ENCODE measurements at regions not wholly inside any gene's neighbourhood (a gene's known extent, or its start where the extent isn't known, plus 50 kb on each side); places are given as distances from the start of the nearest gene placed in this dataset.

DNA sequence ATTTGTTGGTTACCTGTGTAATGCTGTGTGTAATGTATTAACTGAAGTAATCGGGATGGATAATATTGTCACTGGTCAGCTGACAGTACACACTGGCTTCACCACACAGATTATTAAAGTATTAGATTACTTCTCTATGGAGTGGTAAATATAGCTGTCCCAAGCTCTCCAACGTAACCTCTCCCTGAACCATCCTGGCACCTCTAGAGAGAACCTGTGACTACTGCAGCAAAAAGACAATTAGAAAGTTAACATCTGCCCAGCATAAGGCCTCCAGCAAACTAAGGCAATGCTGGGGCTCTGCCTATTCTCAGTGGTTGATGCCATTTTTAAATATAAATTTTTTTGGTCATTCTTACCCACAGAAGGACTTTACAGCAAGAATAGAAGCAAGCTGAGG is 351.3 kb downstream of the GPD2 start:
- H3K56ac ChIP-seq (ENCODE audit: extremely low read depth, insufficient read depth, low read length) = no peak overlapping the region
- no peaks in the 10 kb centered on the region for H3K4me1 ChIP-seq (ENCODE audit: control insufficient read depth, insufficient read depth, low read length)
- H3K18ac ChIP-seq (ENCODE audit: low read depth, low read length) = no peak overlapping the region
- no peaks in the 10 kb centered on the region for H3K27me3 ChIP-seq (ENCODE audit: control insufficient read depth, insufficient read depth, low read length)
- no peak for TF ChIP-seq BHLHE40 (IDR thresholded peaks at IDR 0.05; ENCODE audit: low read depth, low read length)
- no peak for TF ChIP-seq RFX5 (IDR thresholded peaks at IDR 0.05; ENCODE audit: low read depth, low read length)
- TF ChIP-seq CEBPB (IDR thresholded peaks at IDR 0.05; ENCODE audit: low read depth, low read length) = no peak
- no peak for TF ChIP-seq SMC3 (IDR thresholded peaks at IDR 0.05; ENCODE audit: low read depth, low read length)
- TF ChIP-seq, protein P1, sequence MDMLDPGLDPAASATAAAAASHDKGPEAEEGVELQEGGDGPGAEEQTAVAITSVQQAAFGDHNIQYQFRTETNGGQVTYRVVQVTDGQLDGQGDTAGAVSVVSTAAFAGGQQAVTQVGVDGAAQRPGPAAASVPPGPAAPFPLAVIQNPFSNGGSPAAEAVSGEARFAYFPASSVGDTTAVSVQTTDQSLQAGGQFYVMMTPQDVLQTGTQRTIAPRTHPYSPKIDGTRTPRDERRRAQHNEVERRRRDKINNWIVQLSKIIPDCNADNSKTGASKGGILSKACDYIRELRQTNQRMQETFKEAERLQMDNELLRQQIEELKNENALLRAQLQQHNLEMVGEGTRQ (IDR thresholded peaks at IDR 0.05; ENCODE audit: low read depth, low read length) = no peak
- no peak for TF ChIP-seq MXI1 (IDR thresholded peaks at IDR 0.05; ENCODE audit: borderline replicate concordance, low read depth, low read length)
- no peak for TF ChIP-seq RCOR1 (IDR thresholded peaks at IDR 0.05; ENCODE audit: insufficient replicate concordance, low read length)
- no peak for TF ChIP-seq MAZ (IDR thresholded peaks at IDR 0.05; ENCODE audit: borderline replicate concordance, low read depth, low read length)
- TF ChIP-seq NFE2L2 (IDR thresholded peaks at IDR 0.05; ENCODE audit: low read depth, low read length) = no peak
- no peak for TF ChIP-seq ELK1 (IDR thresholded peaks at IDR 0.05; ENCODE audit: borderline replicate concordance, low read depth, low read length)
- TF ChIP-seq, protein P2, sequence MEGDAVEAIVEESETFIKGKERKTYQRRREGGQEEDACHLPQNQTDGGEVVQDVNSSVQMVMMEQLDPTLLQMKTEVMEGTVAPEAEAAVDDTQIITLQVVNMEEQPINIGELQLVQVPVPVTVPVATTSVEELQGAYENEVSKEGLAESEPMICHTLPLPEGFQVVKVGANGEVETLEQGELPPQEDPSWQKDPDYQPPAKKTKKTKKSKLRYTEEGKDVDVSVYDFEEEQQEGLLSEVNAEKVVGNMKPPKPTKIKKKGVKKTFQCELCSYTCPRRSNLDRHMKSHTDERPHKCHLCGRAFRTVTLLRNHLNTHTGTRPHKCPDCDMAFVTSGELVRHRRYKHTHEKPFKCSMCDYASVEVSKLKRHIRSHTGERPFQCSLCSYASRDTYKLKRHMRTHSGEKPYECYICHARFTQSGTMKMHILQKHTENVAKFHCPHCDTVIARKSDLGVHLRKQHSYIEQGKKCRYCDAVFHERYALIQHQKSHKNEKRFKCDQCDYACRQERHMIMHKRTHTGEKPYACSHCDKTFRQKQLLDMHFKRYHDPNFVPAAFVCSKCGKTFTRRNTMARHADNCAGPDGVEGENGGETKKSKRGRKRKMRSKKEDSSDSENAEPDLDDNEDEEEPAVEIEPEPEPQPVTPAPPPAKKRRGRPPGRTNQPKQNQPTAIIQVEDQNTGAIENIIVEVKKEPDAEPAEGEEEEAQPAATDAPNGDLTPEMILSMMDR (conservative IDR thresholded peaks at IDR 0.05; ENCODE audit: low read depth, low read length) = no peak
- no peak for TF ChIP-seq CHD1 (IDR thresholded peaks at IDR 0.05; ENCODE audit: low read depth, low read length)
- no peak for TF ChIP-seq RAD21 (IDR thresholded peaks at IDR 0.05; ENCODE audit: low read length)
- no peak for TF ChIP-seq POLR2A (IDR thresholded peaks at IDR 0.05; ENCODE audit: low read depth, low read length)
- H3K4me2 ChIP-seq (ENCODE audit: low read depth, low read length) = no peak overlapping the region
- no peaks in the 10 kb centered on the region for H3K9me1 ChIP-seq (ENCODE audit: insufficient read depth, low read length)
- CTCF ChIA-PET = no interaction called here
- intact Hi-C loops (cut with micrococcal nuclease) (no loop called here), dilution Hi-C loops (cut with HindIII; ENCODE audit: low sequenced_read_pairs, unreplicated experiment) (no loop called here), in situ Hi-C loops (cut with MboI; ENCODE audit: low sequenced_read_pairs) (no loop called here)
- no peak overlapping the region for H3K4me3 ChIP-seq (ENCODE audit: insufficient read depth, low read depth, low read length)
- no peak for DNase-seq
- H2AFZ ChIP-seq (replicated peaks; ENCODE audit: low read length, poor library complexity) = no peak overlapping the region
- H2AK5ac ChIP-seq (ENCODE audit: low read depth, low read length) = no peak overlapping the region
- no peak overlapping the region for H3K27ac ChIP-seq (ENCODE audit: insufficient read depth, low read length)
- no peak overlapping the region for H3K9ac ChIP-seq (ENCODE audit: low read depth, low read length)
- ATAC-seq (ENCODE audit: low read depth) = no peak
- no peak overlapping the region for H3K14ac ChIP-seq (replicated peaks; ENCODE audit: low read depth, low read length)
- H3K79me1 ChIP-seq (ENCODE audit: low read depth in 1 of 2, low read length in 2 of 2) = no peaks in the 10 kb centered on the region
- no peak overlapping the region for H2BK120ac ChIP-seq (ENCODE audit: low read depth, low read length)
- no peak overlapping the region for H3K23ac ChIP-seq (ENCODE audit: low read depth, low read length)
- H4K91ac ChIP-seq (ENCODE audit: insufficient read depth, low read depth, low read length) = no peak overlapping the region
- BruUV-seq (replicated peaks) = no TSS peak
- no peak overlapping the region for H3K4ac ChIP-seq (ENCODE audit: low read depth, low read length)
- no peaks in the 10 kb centered on the region for H4K20me1 ChIP-seq (ENCODE audit: insufficient read depth, low read length)
- WGBS, 2 experiments (ENCODE audit: extremely low coverage in 2 of 2, insufficient read length in 1 of 2) = no CpG with 5 or more reads among the region's 2 CpGs
- H2BK20ac ChIP-seq (ENCODE audit: low read depth, low read length) = no peak overlapping the region
- H3K9me3 ChIP-seq (ENCODE audit: control insufficient read depth, insufficient read depth, low read length) = no peaks in the 10 kb centered on the region
- POLR2A ChIA-PET (ENCODE audit: unreplicated experiment) = no interaction called here
- H4K5ac ChIP-seq (ENCODE audit: low read depth, low read length) = no peak overlapping the region
- H4K8ac ChIP-seq (ENCODE audit: low read depth in 2 of 2, low read length in 2 of 2) = no peak overlapping the region
- H3K36me3 ChIP-seq (ENCODE audit: control insufficient read depth, insufficient read depth, low read length) = no peaks in the 10 kb centered on the region
- no peak overlapping the region for H2BK5ac ChIP-seq (ENCODE audit: low read depth, low read length, poor library complexity, severe bottlenecking)
- H2BK15ac ChIP-seq (ENCODE audit: low read depth, low read length) = no peak overlapping the region
- no peak overlapping the region for H2AK9ac ChIP-seq (replicated peaks; ENCODE audit: low read depth, low read length, poor library complexity)

Measured in IMR-90 (cell line).